ENCODE measurements at regions not wholly inside any gene's neighbourhood (a gene's known extent, or its start where the extent isn't known, plus 50 kb on each side); places are given as distances from the start of the nearest gene placed in this dataset.

- no peaks in the 10 kb centered on the region for H3K36me3 ChIP-seq (ENCODE audit: insufficient read depth, low read length)
- no peaks in the 10 kb centered on the region for H3K4me1 ChIP-seq (ENCODE audit: insufficient read depth, low read length)
- H3K9ac ChIP-seq (ENCODE audit: low read depth, low read length) = no peak overlapping the region
- WGBS = 90% methylated on average over 3 of the region's 3 CpGs
- H3K4me3 ChIP-seq (ENCODE audit: low read length) = no peak overlapping the region
- no peaks in the 10 kb centered on the region for H3K27me3 ChIP-seq (ENCODE audit: insufficient read depth, low read length)
- peaks cover 3% of the 10 kb centered on the region; the same call in 1 of the 2 replicates for H3K9me3 ChIP-seq (ENCODE audit: insufficient read depth, low read depth, low read length)
- H3K27ac ChIP-seq (ENCODE audit: low read depth, low read length) = no peak overlapping the region
These were observed 206.3 kb downstream of the ARL6IP6 start for GRCh38 chr2:152924722-152925121.

GRCh38 chr2:152924219-152924618 lies 205.8 kb downstream of the ARL6IP6 start:
- H3K27ac ChIP-seq (ENCODE audit: low read depth, low read length) = no peak overlapping the region
- WGBS = 80% methylated on average over 1 of the region's 1 CpG
- no peak overlapping the region for H3K4me3 ChIP-seq (ENCODE audit: low read length)
- no peak overlapping the region for H3K9ac ChIP-seq (ENCODE audit: low read depth, low read length)
- H3K4me1 ChIP-seq (ENCODE audit: insufficient read depth, low read length) = no peaks in the 10 kb centered on the region
- H3K9me3 ChIP-seq (ENCODE audit: insufficient read depth, low read depth, low read length) = no peaks in the 10 kb centered on the region
- H3K27me3 ChIP-seq (ENCODE audit: insufficient read depth, low read length) = no peaks in the 10 kb centered on the region
- no peaks in the 10 kb centered on the region for H3K36me3 ChIP-seq (ENCODE audit: insufficient read depth, low read length)

DNA sequence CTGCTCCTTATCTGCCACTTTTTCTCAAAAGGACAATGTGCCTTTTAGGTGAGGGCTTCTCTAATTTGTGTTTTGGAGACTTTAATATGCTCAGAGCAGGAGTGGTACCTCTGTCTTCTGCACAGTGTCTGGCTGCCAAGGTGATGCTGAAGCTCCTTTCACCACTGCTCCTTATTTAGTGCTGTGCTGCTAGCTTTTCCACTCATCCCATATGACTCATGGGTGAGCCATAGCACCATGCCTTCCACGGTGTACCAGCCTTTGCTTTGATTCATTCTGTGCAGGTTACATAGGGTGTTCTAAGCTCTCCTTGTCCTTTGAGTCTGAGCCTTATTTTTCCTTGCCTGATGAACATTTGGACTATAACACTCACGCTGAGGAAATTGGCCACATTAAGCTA lies 202.4 kb downstream of the ARL6IP6 start:
- WGBS = 68% methylated on average over 2 of the region's 2 CpGs
- Histone ChIP-seq H3K9ac (ENCODE audit: low read depth, low read length) (no peak overlapping the region), H3K4me1 (ENCODE audit: insufficient read depth, low read length) (no peaks in the 10 kb centered on the region), H3K9me3 (ENCODE audit: insufficient read depth, low read depth, low read length) (no peaks in the 10 kb centered on the region), H3K4me3 (ENCODE audit: low read length) (no peak overlapping the region), H3K36me3 (ENCODE audit: insufficient read depth, low read length) (no peaks in the 10 kb centered on the region), H3K27ac (ENCODE audit: low read depth, low read length) (no peak overlapping the region), H3K27me3 (ENCODE audit: insufficient read depth, low read length) (no peaks in the 10 kb centered on the region)

GRCh38 chr2:152910970-152911369 lies 192.6 kb downstream of the ARL6IP6 start:
- Histone ChIP-seq H3K4me3 (ENCODE audit: low read length) (no peak overlapping the region), H3K27me3 (ENCODE audit: insufficient read depth, low read length) (no peaks in the 10 kb centered on the region), H3K36me3 (ENCODE audit: insufficient read depth, low read length) (no peaks in the 10 kb centered on the region), H3K9ac (ENCODE audit: low read depth, low read length) (no peak overlapping the region), H3K27ac (ENCODE audit: low read depth, low read length) (no peak overlapping the region), H3K4me1 (ENCODE audit: insufficient read depth, low read length) (no peaks in the 10 kb centered on the region), H3K9me3 (ENCODE audit: insufficient read depth, low read depth, low read length) (no peaks in the 10 kb centered on the region)

GRCh38 chr2:152907046-152907445 lies 188.6 kb downstream of the ARL6IP6 start:
- H3K36me3 ChIP-seq (ENCODE audit: insufficient read depth, low read length) = no peaks in the 10 kb centered on the region

DNA sequence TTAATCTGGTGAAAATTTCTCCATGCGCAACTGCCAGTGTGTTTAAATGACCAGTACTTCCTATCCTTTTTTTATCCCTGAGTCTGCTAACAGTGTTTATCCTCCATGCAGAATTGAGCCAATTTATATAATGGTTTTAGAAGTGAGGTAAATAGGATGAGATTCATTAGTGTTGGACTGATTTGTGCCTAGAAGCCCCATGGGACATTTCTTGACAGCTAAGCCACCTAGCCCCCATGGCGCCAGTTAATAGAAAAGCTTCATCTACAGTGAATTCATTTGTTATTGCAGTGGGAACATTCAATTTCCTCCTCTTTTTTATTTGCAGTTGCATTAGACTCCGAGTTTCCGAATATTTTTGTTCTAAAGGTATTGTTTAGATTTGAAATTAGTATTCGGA lies 175.6 kb downstream of the ARL6IP6 start:
- WGBS = 89% methylated on average over 5 of the region's 5 CpGs
- H3K27me3 ChIP-seq (ENCODE audit: insufficient read depth, low read length) = no peaks in the 10 kb centered on the region
- H3K4me1 ChIP-seq (ENCODE audit: insufficient read depth, low read length) = no peaks in the 10 kb centered on the region
- no peak overlapping the region for H3K4me3 ChIP-seq (ENCODE audit: low read length)
- no peak overlapping the region for H3K27ac ChIP-seq (ENCODE audit: low read depth, low read length)
- no peaks in the 10 kb centered on the region for H3K9me3 ChIP-seq (ENCODE audit: insufficient read depth, low read depth, low read length)
- no peak overlapping the region for H3K9ac ChIP-seq (ENCODE audit: low read depth, low read length)
- no peaks in the 10 kb centered on the region for H3K36me3 ChIP-seq (ENCODE audit: insufficient read depth, low read length)

More at GRCh38 chr2:152907046-152907445, 188.6 kb downstream of the ARL6IP6 start:
- WGBS = 81% methylated on average over 3 of the region's 5 CpGs
- no peaks in the 10 kb centered on the region for H3K27me3 ChIP-seq (ENCODE audit: insufficient read depth, low read length)
- no peak overlapping the region for H3K27ac ChIP-seq (ENCODE audit: low read depth, low read length)
- H3K4me3 ChIP-seq (ENCODE audit: low read length) = no peak overlapping the region
- no peak overlapping the region for H3K9ac ChIP-seq (ENCODE audit: low read depth, low read length)
- no peaks in the 10 kb centered on the region for H3K9me3 ChIP-seq (ENCODE audit: insufficient read depth, low read depth, low read length)
- no peaks in the 10 kb centered on the region for H3K4me1 ChIP-seq (ENCODE audit: insufficient read depth, low read length)

DNA sequence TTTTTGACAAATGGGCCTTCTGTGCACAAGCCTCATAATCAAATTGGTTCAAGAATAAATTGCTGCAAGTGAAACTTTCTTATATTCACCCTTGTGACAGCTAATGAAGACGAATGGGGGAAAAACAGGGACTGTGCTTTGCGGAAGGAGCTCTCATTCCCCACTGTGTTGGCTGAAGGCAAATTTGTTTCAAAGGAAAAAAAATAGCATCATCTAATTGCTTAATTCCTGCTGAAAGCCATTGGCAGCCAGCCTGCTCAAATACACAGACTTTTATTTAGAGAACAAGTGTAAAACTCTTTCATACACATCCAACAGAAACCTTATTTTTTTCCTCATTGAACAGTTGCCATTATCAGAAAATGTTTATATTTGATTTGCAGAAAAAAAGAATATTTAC lies 172.3 kb downstream of the ARL6IP6 start:
- 95% methylated on average over 2 of the region's 2 CpGs for WGBS
- no peaks in the 10 kb centered on the region for H3K27me3 ChIP-seq (ENCODE audit: insufficient read depth, low read length)
- H3K4me3 ChIP-seq (ENCODE audit: low read length) = no peak overlapping the region
- H3K36me3 ChIP-seq (ENCODE audit: insufficient read depth, low read length) = no peaks in the 10 kb centered on the region
- no peak overlapping the region for H3K9ac ChIP-seq (ENCODE audit: low read depth, low read length)
- no peaks in the 10 kb centered on the region for H3K4me1 ChIP-seq (ENCODE audit: insufficient read depth, low read length)
- no peaks in the 10 kb centered on the region for H3K9me3 ChIP-seq (ENCODE audit: insufficient read depth, low read depth, low read length)
- no peak overlapping the region for H3K27ac ChIP-seq (ENCODE audit: low read depth, low read length)

GRCh38 chr2:152883951-152884487 lies 165.6 kb downstream of the ARL6IP6 start:
- Histone ChIP-seq H3K4me3 (ENCODE audit: low read length) (no peak overlapping the region), H3K27ac (ENCODE audit: low read depth, low read length) (no peak overlapping the region), H3K36me3 (ENCODE audit: insufficient read depth, low read length) (no peaks in the 10 kb centered on the region), H3K9ac (ENCODE audit: low read depth, low read length) (no peak overlapping the region), H3K9me3 (ENCODE audit: insufficient read depth, low read depth, low read length) (no peaks in the 10 kb centered on the region), H3K27me3 (ENCODE audit: insufficient read depth, low read length) (no peaks in the 10 kb centered on the region), H3K4me1 (ENCODE audit: insufficient read depth, low read length) (no peaks in the 10 kb centered on the region)
- 94% methylated on average over 3 of the region's 4 CpGs for WGBS

GRCh38 chr2:152881527-152881926 lies 163.1 kb downstream of the ARL6IP6 start:
- Histone ChIP-seq H3K9me3 (ENCODE audit: insufficient read depth, low read depth, low read length) (no peaks in the 10 kb centered on the region), H3K27me3 (ENCODE audit: insufficient read depth, low read length) (no peaks in the 10 kb centered on the region), H3K36me3 (ENCODE audit: insufficient read depth, low read length) (no peaks in the 10 kb centered on the region), H3K4me1 (ENCODE audit: insufficient read depth, low read length) (no peaks in the 10 kb centered on the region), H3K4me3 (ENCODE audit: low read length) (no peak overlapping the region), H3K27ac (ENCODE audit: low read depth, low read length) (no peak overlapping the region), H3K9ac (ENCODE audit: low read depth, low read length) (no peak overlapping the region)

GRCh38 chr2:152879275-152879674 lies 160.9 kb downstream of the ARL6IP6 start:
- WGBS = 94% methylated on average over 3 of the region's 3 CpGs
- Histone ChIP-seq H3K4me3 (ENCODE audit: low read length) (no peak overlapping the region), H3K27me3 (ENCODE audit: insufficient read depth, low read length) (no peaks in the 10 kb centered on the region), H3K9ac (ENCODE audit: low read depth, low read length) (no peak overlapping the region), H3K27ac (ENCODE audit: low read depth, low read length) (no peak overlapping the region), H3K36me3 (ENCODE audit: insufficient read depth, low read length) (no peaks in the 10 kb centered on the region), H3K9me3 (ENCODE audit: insufficient read depth, low read depth, low read length) (no peaks in the 10 kb centered on the region), H3K4me1 (ENCODE audit: insufficient read depth, low read length) (no peaks in the 10 kb centered on the region)

- no peak overlapping the region for H3K27ac ChIP-seq (ENCODE audit: low read depth, low read length)
- no peak overlapping the region for H3K9ac ChIP-seq (ENCODE audit: low read depth, low read length)
- 92% methylated on average over 6 of the region's 6 CpGs for WGBS
These were observed 157.6 kb downstream of the ARL6IP6 start for GRCh38 chr2:152875701-152876695.

More at GRCh38 chr2:152875701-152876695, 157.6 kb downstream of the ARL6IP6 start:
- no peaks in the 10 kb centered on the region for H3K4me1 ChIP-seq (ENCODE audit: insufficient read depth, low read length)
- no peak overlapping the region for H3K4me3 ChIP-seq (ENCODE audit: low read length)
- no peaks in the 10 kb centered on the region for H3K36me3 ChIP-seq (ENCODE audit: insufficient read depth, low read length)
- no peaks in the 10 kb centered on the region for H3K9me3 ChIP-seq (ENCODE audit: insufficient read depth, low read depth, low read length)
- no peaks in the 10 kb centered on the region for H3K27me3 ChIP-seq (ENCODE audit: insufficient read depth, low read length)

Data from HUES64 (cell line).